SK-N-SH (cell line): ENCODE measurements at regions not wholly inside any gene's neighbourhood (a gene's known extent, or its start where the extent isn't known, plus 50 kb on each side); places are given as distances from the start of the nearest gene placed in this dataset.

Source experiments
- EP300 ChIP-seq, 2 experiments: IDR thresholded peaks; 2 replicates each; pipeline versions ENCODE4 v1.4.0 to v1.6.1; 2012; ENCODE audit warnings: borderline replicate concordance in 1 of 2, low read depth in 1 of 2, low read length in 1 of 2
- POLR2AphosphoS5 ChIP-seq: IDR thresholded peaks from 2 replicates; pipeline ENCODE4 v1.6.1; 2012; ENCODE audit warnings: low read depth, low read length
- TAF1 ChIP-seq: IDR thresholded peaks from 2 replicates; pipeline ENCODE4 v1.6.1; 2012; ENCODE audit warnings: low read depth, mild to moderate bottlenecking, low read length, moderate library complexity, borderline replicate concordance
- YY1 ChIP-seq: IDR thresholded peaks from 2 replicates; pipeline ENCODE4 v1.4.0; 2012; ENCODE audit warnings: low read depth, mild to moderate bottlenecking
- TF ChIP-seq, protein P1 (sequence below): fragments of 200-600 bp; sonication (generic); IDR thresholded peaks from 2 replicates; pipeline ENCODE4 v1.6.1; 2017; ENCODE audit warnings: antibody characterized with exemption, mild to moderate bottlenecking, moderate library complexity
- TF ChIP-seq, protein P2 (sequence below): IDR thresholded peaks from 2 replicates; pipeline ENCODE4 v1.4.0; 2012; ENCODE audit warnings: low read depth

DNA sequence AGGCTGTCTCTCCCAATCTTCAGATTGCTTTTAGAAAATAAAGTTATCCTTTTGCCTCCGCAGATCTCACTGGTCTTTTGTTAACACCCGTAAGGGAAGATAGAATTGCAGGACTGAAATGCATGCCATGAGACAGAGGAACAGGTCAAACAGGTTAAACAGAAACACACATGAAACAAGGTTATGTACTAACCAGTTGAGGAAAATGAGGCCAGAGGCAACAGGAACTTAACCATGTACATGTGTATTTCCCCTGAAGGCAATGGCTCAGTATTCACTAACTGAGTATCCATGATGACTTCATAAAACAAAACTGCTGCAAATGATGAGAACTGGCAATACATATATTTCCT is 169.1 kb upstream of the NSMCE3 start:
- TF ChIP-seq, protein P1, sequence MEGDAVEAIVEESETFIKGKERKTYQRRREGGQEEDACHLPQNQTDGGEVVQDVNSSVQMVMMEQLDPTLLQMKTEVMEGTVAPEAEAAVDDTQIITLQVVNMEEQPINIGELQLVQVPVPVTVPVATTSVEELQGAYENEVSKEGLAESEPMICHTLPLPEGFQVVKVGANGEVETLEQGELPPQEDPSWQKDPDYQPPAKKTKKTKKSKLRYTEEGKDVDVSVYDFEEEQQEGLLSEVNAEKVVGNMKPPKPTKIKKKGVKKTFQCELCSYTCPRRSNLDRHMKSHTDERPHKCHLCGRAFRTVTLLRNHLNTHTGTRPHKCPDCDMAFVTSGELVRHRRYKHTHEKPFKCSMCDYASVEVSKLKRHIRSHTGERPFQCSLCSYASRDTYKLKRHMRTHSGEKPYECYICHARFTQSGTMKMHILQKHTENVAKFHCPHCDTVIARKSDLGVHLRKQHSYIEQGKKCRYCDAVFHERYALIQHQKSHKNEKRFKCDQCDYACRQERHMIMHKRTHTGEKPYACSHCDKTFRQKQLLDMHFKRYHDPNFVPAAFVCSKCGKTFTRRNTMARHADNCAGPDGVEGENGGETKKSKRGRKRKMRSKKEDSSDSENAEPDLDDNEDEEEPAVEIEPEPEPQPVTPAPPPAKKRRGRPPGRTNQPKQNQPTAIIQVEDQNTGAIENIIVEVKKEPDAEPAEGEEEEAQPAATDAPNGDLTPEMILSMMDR = no peak
- TF ChIP-seq, protein P2, sequence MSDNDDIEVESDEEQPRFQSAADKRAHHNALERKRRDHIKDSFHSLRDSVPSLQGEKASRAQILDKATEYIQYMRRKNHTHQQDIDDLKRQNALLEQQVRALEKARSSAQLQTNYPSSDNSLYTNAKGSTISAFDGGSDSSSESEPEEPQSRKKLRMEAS = no peak
- TF ChIP-seq POLR2AphosphoS5 (no peak), TAF1 (no peak), YY1 (no peak), EP300 (IDR thresholded peaks at IDR 0.05; ENCODE audit: borderline replicate concordance in 1 of 2, low read depth in 1 of 2, low read length in 1 of 2) (no peak)
